SK-N-SH (cell line): ENCODE measurements at regions not wholly inside any gene's neighbourhood (a gene's known extent, or its start where the extent isn't known, plus 50 kb on each side); places are given as distances from the start of the nearest gene placed in this dataset.

Experiments used
- CHD2 ChIP-seq: fragments of 150-350 bp; IDR thresholded peaks from 2 replicates; pipeline ENCODE4 v1.6.1; 2018; ENCODE audit warnings: low read length; ENCODE audit not compliant: partially characterized antibody
- CTCF ChIP-seq: fragments of 200-600 bp; sonication (generic); IDR thresholded peaks from 2 replicates; pipeline ENCODE4 v1.6.1; 2017; ENCODE audit warnings: antibody characterized with exemption, mild to moderate bottlenecking, moderate library complexity
- EZH2phosphoT487 ChIP-seq: fragments of 200-600 bp; sonication (generic); IDR thresholded peaks from 2 replicates; pipeline ENCODE4 v1.6.1; 2017; ENCODE audit warnings: low read depth, mixed run types, mild to moderate bottlenecking, antibody characterized with exemption, moderate library complexity, borderline replicate concordance
- POLR2AphosphoS5 ChIP-seq: IDR thresholded peaks from 2 replicates; pipeline ENCODE4 v1.6.1; 2012; ENCODE audit warnings: low read depth, low read length
- REST ChIP-seq: IDR thresholded peaks from 2 replicates; pipeline ENCODE4 v1.6.1; 2012; ENCODE audit warnings: mild to moderate bottlenecking, low read depth, low read length, moderate library complexity
- TAF1 ChIP-seq: IDR thresholded peaks from 2 replicates; pipeline ENCODE4 v1.6.1; 2012; ENCODE audit warnings: low read depth, mild to moderate bottlenecking, low read length, moderate library complexity, borderline replicate concordance
- TF ChIP-seq, protein P1 (sequence below): IDR thresholded peaks from 2 replicates; pipeline ENCODE4 v1.4.0; 2012; ENCODE audit warnings: low read depth
- TF ChIP-seq, protein P2 (sequence below): fragments of 150-350 bp; IDR thresholded peaks from 2 replicates; pipeline ENCODE4 v1.6.1; 2017; ENCODE audit warnings: antibody characterized with exemption, low read length, low read depth, borderline replicate concordance

DNA sequence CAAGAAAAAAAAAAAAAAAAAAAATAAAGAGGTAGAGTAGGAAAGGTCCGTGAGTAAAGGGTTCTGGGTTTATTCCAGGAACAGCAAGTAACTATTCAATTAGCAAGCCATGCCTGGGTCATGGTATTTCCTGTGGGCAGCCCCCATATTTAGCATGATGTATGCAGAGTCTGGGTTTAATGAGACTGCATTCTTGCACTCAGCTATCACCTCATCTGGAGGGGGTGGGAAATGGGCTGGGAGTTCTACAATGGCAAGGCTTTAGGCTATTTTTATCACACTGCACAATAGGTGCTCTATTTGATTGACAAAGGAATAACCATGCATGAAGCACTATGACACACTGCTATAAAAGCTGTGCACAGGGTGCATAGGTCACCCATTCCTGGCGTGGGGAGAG, 104.0 kb upstream of the CCL2 start:
- TF ChIP-seq TAF1 = no peak
- no peak for TF ChIP-seq POLR2AphosphoS5
- TF ChIP-seq REST = no peak
- TF ChIP-seq, protein P1, sequence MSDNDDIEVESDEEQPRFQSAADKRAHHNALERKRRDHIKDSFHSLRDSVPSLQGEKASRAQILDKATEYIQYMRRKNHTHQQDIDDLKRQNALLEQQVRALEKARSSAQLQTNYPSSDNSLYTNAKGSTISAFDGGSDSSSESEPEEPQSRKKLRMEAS = no peak
- TF ChIP-seq EZH2phosphoT487 = no peak
- TF ChIP-seq CHD2 = no peak
- no peak for TF ChIP-seq CTCF
- TF ChIP-seq, protein P2, sequence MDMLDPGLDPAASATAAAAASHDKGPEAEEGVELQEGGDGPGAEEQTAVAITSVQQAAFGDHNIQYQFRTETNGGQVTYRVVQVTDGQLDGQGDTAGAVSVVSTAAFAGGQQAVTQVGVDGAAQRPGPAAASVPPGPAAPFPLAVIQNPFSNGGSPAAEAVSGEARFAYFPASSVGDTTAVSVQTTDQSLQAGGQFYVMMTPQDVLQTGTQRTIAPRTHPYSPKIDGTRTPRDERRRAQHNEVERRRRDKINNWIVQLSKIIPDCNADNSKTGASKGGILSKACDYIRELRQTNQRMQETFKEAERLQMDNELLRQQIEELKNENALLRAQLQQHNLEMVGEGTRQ = no peak
